Nephron (organoid): ENCODE measurements at regions not wholly inside any gene's neighbourhood (a gene's known extent, or its start where the extent isn't known, plus 50 kb on each side); places are given as distances from the start of the nearest gene placed in this dataset.
A peak's percentile ranks its signal among the peaks of the same experiment; 100 is the strongest.

Experiments
- H3K27ac Mint-ChIP-seq, 3 experiments: 2 replicates each; pipeline ENCODE4 v1.8.0; 2020; ENCODE audit warnings: mixed read lengths in 3 of 3, mild to moderate bottlenecking in 2 of 3, moderate library complexity in 1 of 3
- H3K27me3 Mint-ChIP-seq: 2 replicates; pipeline ENCODE4 v1.8.0; 2021; ENCODE audit warnings: low read depth, mild to moderate bottlenecking, moderate library complexity, mixed read lengths
- H3K36me3 Mint-ChIP-seq: 2 replicates; pipeline ENCODE4 v1.8.0; 2020; ENCODE audit warnings: low read depth, mixed read lengths
- H3K4me1 Mint-ChIP-seq: 2 replicates; pipeline ENCODE4 v1.8.0; 2020; ENCODE audit warnings: mixed read lengths
- H3K4me3 Mint-ChIP-seq, 3 experiments: 2 replicates each; pipeline ENCODE4 v1.8.0; 2020; ENCODE audit warnings: mild to moderate bottlenecking in 3 of 3, mixed read lengths in 3 of 3, moderate library complexity in 2 of 3
- H3K9me3 Mint-ChIP-seq: 2 replicates; pipeline ENCODE4 v1.8.0; 2020; ENCODE audit warnings: mixed read lengths
- CTCF ChIP-seq, 3 experiments: fragments of 200-600 bp; sonication (generic); IDR thresholded peaks; one replicate each; pipeline ENCODE4 v1.5.0; 2021; ENCODE audit warnings: antibody characterized with exemption in 3 of 3; ENCODE audit not compliant: unreplicated experiment in 3 of 3

GRCh38 chr20:60463798-60464197, 505.6 kb downstream of the CDH26 start:
- H3K4me1 Mint-ChIP-seq, result peaks cover 5% of the 10 kb centered on the region
- H3K9me3 Mint-ChIP-seq, result peaks cover 4% of the 10 kb centered on the region
- TF ChIP-seq CTCF (IDR thresholded peaks at IDR 0.05; ENCODE audit: unreplicated experiment in 3 of 3), result no peak
- H3K36me3 Mint-ChIP-seq, result no peaks in the 10 kb centered on the region
- H3K27ac Mint-ChIP-seq, result no peak overlapping the region
- H3K4me3 Mint-ChIP-seq, result no peak overlapping the region
- no peaks in the 10 kb centered on the region for H3K27me3 Mint-ChIP-seq

- no peak overlapping the region for H3K27ac Mint-ChIP-seq
- no peak overlapping the region for H3K4me3 Mint-ChIP-seq
- H3K36me3 Mint-ChIP-seq, result no peaks in the 10 kb centered on the region
- peaks cover 5% of the 10 kb centered on the region for H3K4me1 Mint-ChIP-seq
- TF ChIP-seq CTCF (IDR thresholded peaks at IDR 0.05; ENCODE audit: unreplicated experiment in 3 of 3), result no peak
- no peaks in the 10 kb centered on the region for H3K27me3 Mint-ChIP-seq
- peaks cover 1% of the 10 kb centered on the region for H3K9me3 Mint-ChIP-seq
Measured at GRCh38 chr20:60465439-60465838, 507.2 kb downstream of the CDH26 start.

GRCh38 chr20:60465993-60466686, 507.9 kb downstream of the CDH26 start:
- no peaks in the 10 kb centered on the region for H3K36me3 Mint-ChIP-seq
- peak overlapping the region in 1 of 3 experiments; percentile 30 for H3K27ac Mint-ChIP-seq
- H3K9me3 Mint-ChIP-seq, result peaks cover 4% of the 10 kb centered on the region
- no peak for TF ChIP-seq CTCF (IDR thresholded peaks at IDR 0.05; ENCODE audit: unreplicated experiment in 3 of 3)
- H3K27me3 Mint-ChIP-seq, result no peaks in the 10 kb centered on the region
- peaks cover 5% of the 10 kb centered on the region for H3K4me1 Mint-ChIP-seq
- H3K4me3 Mint-ChIP-seq, result no peak overlapping the region

GRCh38 chr20:60466687-60467022, 508.4 kb downstream of the CDH26 start:
- Mint-ChIP-seq H3K27me3 (no peaks in the 10 kb centered on the region), H3K27ac (peak overlapping the region in 1 of 3 experiments; percentile 30), H3K36me3 (no peaks in the 10 kb centered on the region), H3K4me3 (no peak overlapping the region), H3K9me3 (peaks cover 4% of the 10 kb centered on the region), H3K4me1 (peaks cover 5% of the 10 kb centered on the region)
- no peak for TF ChIP-seq CTCF (IDR thresholded peaks at IDR 0.05; ENCODE audit: unreplicated experiment in 3 of 3)

- H3K4me3 Mint-ChIP-seq, result no peak overlapping the region
- peaks cover 4% of the 10 kb centered on the region for H3K9me3 Mint-ChIP-seq
- peaks cover 5% of the 10 kb centered on the region for H3K4me1 Mint-ChIP-seq
- no peak overlapping the region for H3K27ac Mint-ChIP-seq
- H3K27me3 Mint-ChIP-seq, result peaks cover 4% of the 10 kb centered on the region
- no peak for TF ChIP-seq CTCF (IDR thresholded peaks at IDR 0.05; ENCODE audit: unreplicated experiment in 3 of 3)
- H3K36me3 Mint-ChIP-seq, result no peaks in the 10 kb centered on the region
Measured at GRCh38 chr20:60467078-60467477, 508.9 kb downstream of the CDH26 start.

GRCh38 chr20:60467771-60468170, 509.5 kb downstream of the CDH26 start:
- no peak for TF ChIP-seq CTCF (IDR thresholded peaks at IDR 0.05; ENCODE audit: unreplicated experiment in 3 of 3)
- Mint-ChIP-seq H3K27ac (no peak overlapping the region), H3K36me3 (no peaks in the 10 kb centered on the region), H3K27me3 (peaks cover 5% of the 10 kb centered on the region), H3K4me1 (peaks cover 5% of the 10 kb centered on the region), H3K4me3 (no peak overlapping the region), H3K9me3 (peaks cover 4% of the 10 kb centered on the region)
